ENCODE measurements at regions not wholly inside any gene's neighbourhood (a gene's known extent, or its start where the extent isn't known, plus 50 kb on each side); places are given as distances from the start of the nearest gene placed in this dataset.

GRCh38 chr7:106504207-106504606, 156.8 kb downstream of the CCDC71L start:
- no peaks in the 10 kb centered on the region for H3K79me2 ChIP-seq (ENCODE audit: insufficient read depth, low read length)
- no peaks in the 10 kb centered on the region for H3K36me3 ChIP-seq (ENCODE audit: insufficient read depth, low read length)
- no peaks in the 10 kb centered on the region for H3K4me1 ChIP-seq (ENCODE audit: insufficient read depth, low read length, severe bottlenecking)
- H3K9ac ChIP-seq (ENCODE audit: low read length) = no peak overlapping the region
- no peaks in the 10 kb centered on the region for H3F3A ChIP-seq (ENCODE audit: insufficient read depth, low read length)
- no peaks in the 10 kb centered on the region for H3K27me3 ChIP-seq (ENCODE audit: insufficient read depth, low read length)
- no peaks in the 10 kb centered on the region for H4K20me1 ChIP-seq (ENCODE audit: insufficient read depth, low read length)
- H3K9me3 ChIP-seq (ENCODE audit: low read length) = no peaks in the 10 kb centered on the region
- no peak overlapping the region for H3K4me2 ChIP-seq (ENCODE audit: low read length)
- H2AFZ ChIP-seq (ENCODE audit: low read length) = no peak overlapping the region
- TF ChIP-seq EZH2 (IDR thresholded peaks at IDR 0.05; ENCODE audit: borderline replicate concordance, low read length) = no peak
- no peak for TF ChIP-seq CTCF (IDR thresholded peaks at IDR 0.05; ENCODE audit: low read length)
- H3K27ac ChIP-seq (ENCODE audit: low read depth, low read length, poor library complexity, severe bottlenecking) = no peak overlapping the region
- no peaks in the 10 kb centered on the region for H3K9me2 ChIP-seq (ENCODE audit: low read depth, low read length)
- H3K4me3 ChIP-seq (ENCODE audit: low read depth, low read length, poor library complexity, severe bottlenecking) = no peak overlapping the region

DNA sequence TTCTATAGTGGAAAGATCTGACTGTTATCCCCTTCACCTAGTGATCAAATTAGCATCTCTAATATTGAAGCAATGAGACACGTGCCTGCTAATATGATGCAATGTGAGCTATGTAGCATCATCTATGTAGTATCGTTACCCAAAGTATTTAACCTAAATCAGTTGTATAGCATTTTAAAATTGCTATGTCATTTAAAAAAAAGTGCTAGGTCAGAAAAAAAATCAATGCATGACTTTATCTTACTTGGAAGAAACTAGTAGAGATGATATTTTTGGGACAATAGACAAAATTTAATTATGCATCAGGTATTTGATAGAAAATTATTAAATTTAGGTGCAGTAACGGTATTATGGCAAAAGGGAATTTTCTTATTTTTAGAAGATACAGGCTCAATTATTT, 157.3 kb downstream of the CCDC71L start:
- Histone ChIP-seq H3F3A (ENCODE audit: insufficient read depth, low read length) (no peaks in the 10 kb centered on the region), H3K9ac (ENCODE audit: low read length) (no peak overlapping the region)

DNA sequence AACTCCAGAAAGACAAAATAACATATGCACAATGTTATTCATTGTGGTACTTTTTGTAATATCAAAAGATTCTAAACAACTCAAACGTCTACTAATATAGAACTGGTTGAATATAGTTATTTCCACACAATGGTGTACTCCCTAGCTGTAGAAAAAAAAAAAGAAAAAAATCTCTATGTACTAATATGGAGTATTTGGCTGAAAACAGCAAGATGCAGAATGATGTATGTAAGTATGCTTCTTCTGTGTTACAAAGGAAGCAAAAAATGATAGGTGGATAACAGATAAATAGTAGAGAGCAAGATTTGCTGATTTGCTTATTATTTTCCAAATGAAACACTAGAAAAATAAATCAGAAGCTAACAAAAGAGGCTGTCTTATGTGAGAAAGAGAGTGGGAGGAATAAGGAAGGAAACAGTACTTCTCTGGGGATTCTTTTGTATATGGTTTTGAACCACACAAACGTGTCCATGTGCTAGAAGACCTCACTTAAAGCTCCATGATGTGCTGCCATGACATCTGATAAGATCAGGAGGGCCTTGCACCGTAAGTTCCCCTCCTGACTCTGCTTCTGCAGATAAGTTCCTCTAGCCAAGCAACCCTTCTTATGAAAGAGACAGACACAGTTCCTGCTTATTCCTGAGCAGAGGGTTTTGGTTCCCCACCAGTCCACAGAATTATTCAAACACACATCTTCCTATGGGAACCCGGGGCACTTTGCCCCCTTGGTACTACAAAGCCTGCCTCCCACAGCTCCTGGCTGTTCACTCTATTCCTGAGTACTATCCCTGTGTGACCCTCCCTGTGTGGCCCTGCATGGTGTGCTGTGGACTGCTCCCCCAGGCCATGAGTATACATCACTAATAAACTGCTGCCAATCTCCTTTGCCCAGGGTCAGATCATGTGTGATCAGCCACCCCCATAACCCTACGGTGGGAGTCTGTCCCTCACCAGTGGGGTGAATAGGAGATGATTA, 159.1 kb downstream of the CCDC71L start:
- Histone ChIP-seq H3F3A (ENCODE audit: insufficient read depth, low read length) (no peaks in the 10 kb centered on the region), H2AFZ (ENCODE audit: low read length) (no peak overlapping the region), H4K20me1 (ENCODE audit: insufficient read depth, low read length) (no peaks in the 10 kb centered on the region), H3K36me3 (ENCODE audit: insufficient read depth, low read length) (no peaks in the 10 kb centered on the region), H3K27me3 (ENCODE audit: insufficient read depth, low read length) (no peaks in the 10 kb centered on the region), H3K4me1 (ENCODE audit: insufficient read depth, low read length, severe bottlenecking) (no peaks in the 10 kb centered on the region), H3K9ac (ENCODE audit: low read length) (no peak overlapping the region), H3K9me3 (ENCODE audit: low read length) (no peaks in the 10 kb centered on the region), H3K9me2 (ENCODE audit: low read depth, low read length) (no peaks in the 10 kb centered on the region), H3K27ac (ENCODE audit: low read depth, low read length, poor library complexity, severe bottlenecking) (no peak overlapping the region), H3K4me3 (ENCODE audit: low read depth, low read length, poor library complexity, severe bottlenecking) (no peak overlapping the region), H3K79me2 (ENCODE audit: insufficient read depth, low read length) (no peaks in the 10 kb centered on the region), H3K4me2 (ENCODE audit: low read length) (no peak overlapping the region)
- TF ChIP-seq EZH2 (IDR thresholded peaks at IDR 0.05; ENCODE audit: borderline replicate concordance, low read length) = no peak
- TF ChIP-seq CTCF (IDR thresholded peaks at IDR 0.05; ENCODE audit: low read length) = no peak

More for the DNA sequence above, 157.3 kb downstream of the CCDC71L start:
- Histone ChIP-seq H3K27ac (ENCODE audit: low read depth, low read length, poor library complexity, severe bottlenecking) (no peak overlapping the region), H3K4me3 (ENCODE audit: low read depth, low read length, poor library complexity, severe bottlenecking) (no peak overlapping the region), H3K9me3 (ENCODE audit: low read length) (no peaks in the 10 kb centered on the region), H3K4me2 (ENCODE audit: low read length) (no peak overlapping the region), H2AFZ (ENCODE audit: low read length) (no peak overlapping the region), H3K36me3 (ENCODE audit: insufficient read depth, low read length) (no peaks in the 10 kb centered on the region), H3K27me3 (ENCODE audit: insufficient read depth, low read length) (no peaks in the 10 kb centered on the region), H3K9me2 (ENCODE audit: low read depth, low read length) (no peaks in the 10 kb centered on the region), H4K20me1 (ENCODE audit: insufficient read depth, low read length) (no peaks in the 10 kb centered on the region), H3K4me1 (ENCODE audit: insufficient read depth, low read length, severe bottlenecking) (no peaks in the 10 kb centered on the region), H3K79me2 (ENCODE audit: insufficient read depth, low read length) (no peaks in the 10 kb centered on the region)
- TF ChIP-seq EZH2 (IDR thresholded peaks at IDR 0.05; ENCODE audit: borderline replicate concordance, low read length) (no peak), CTCF (IDR thresholded peaks at IDR 0.05; ENCODE audit: low read length) (no peak)
